ENCODE measurements at regions not wholly inside any gene's neighbourhood (a gene's known extent, or its start where the extent isn't known, plus 50 kb on each side); places are given as distances from the start of the nearest gene placed in this dataset.

DNA sequence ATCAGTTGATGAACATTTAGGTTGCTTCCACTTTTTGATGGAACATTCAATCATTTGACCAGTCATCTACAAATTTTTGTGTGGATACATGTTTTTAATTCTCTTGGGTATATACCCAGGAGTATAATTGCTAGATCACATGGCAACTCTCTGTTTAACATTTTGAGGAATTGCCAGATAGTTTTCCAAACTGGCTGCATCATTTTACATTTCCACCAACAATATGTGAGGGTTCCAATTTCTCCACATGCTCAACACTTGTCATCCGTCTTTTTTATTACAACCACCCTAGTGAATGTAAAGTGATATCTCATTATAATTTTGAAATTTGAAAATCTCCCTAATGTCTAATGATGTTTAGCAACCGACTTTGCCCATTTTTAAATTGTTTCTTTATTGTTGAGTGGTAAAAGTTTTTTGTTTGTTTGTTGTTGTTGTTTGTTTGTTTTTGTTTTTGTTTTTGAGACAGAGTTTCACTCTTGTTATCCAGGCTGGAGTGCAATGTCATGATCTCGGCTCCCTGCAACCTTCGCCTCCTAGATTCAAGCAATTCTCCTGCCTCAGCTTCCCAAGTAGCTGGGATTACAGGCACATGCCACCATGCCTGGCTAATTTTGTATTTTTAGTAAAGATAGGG is 53.7 kb upstream of the PDYN start:
- Histone ChIP-seq H3K9me3 (ENCODE audit: insufficient read depth, low read depth) (no peaks in the 10 kb centered on the region), H2AFZ (no peak overlapping the region), H3K4me2 (no peak overlapping the region), H3F3A (ENCODE audit: insufficient read depth, low read depth) (no peaks in the 10 kb centered on the region), H4K20me1 (ENCODE audit: insufficient read depth) (peaks cover 6% of the 10 kb centered on the region; the same call in 1 of the 2 replicates), H3K36me3 (ENCODE audit: low read depth) (no peaks in the 10 kb centered on the region), H3K4me3 (no peak overlapping the region), H3K27ac (no peak overlapping the region), H3K27me3 (ENCODE audit: insufficient read depth, low read depth) (peaks cover 95% of the 10 kb centered on the region), H3K4me1 (replicated peaks; ENCODE audit: insufficient read depth) (no peaks in the 10 kb centered on the region), H3K79me2 (ENCODE audit: low read depth) (no peaks in the 10 kb centered on the region), H3K9me2 (ENCODE audit: insufficient read depth) (no peaks in the 10 kb centered on the region)
- DNase-seq = no peak
- no TSS peak for BruUV-seq (replicated peaks)
- POLR2A ChIA-PET (ENCODE audit: unreplicated experiment) = no interaction called here
- intact Hi-C loops (cut with micrococcal nuclease; ENCODE audit: unreplicated experiment) = no loop called here
- CTCF ChIA-PET = no interaction called here
- TF ChIP-seq EZH2 (IDR thresholded peaks at IDR 0.05; ENCODE audit: low read depth) = no peak
- TF ChIP-seq, protein P1, sequence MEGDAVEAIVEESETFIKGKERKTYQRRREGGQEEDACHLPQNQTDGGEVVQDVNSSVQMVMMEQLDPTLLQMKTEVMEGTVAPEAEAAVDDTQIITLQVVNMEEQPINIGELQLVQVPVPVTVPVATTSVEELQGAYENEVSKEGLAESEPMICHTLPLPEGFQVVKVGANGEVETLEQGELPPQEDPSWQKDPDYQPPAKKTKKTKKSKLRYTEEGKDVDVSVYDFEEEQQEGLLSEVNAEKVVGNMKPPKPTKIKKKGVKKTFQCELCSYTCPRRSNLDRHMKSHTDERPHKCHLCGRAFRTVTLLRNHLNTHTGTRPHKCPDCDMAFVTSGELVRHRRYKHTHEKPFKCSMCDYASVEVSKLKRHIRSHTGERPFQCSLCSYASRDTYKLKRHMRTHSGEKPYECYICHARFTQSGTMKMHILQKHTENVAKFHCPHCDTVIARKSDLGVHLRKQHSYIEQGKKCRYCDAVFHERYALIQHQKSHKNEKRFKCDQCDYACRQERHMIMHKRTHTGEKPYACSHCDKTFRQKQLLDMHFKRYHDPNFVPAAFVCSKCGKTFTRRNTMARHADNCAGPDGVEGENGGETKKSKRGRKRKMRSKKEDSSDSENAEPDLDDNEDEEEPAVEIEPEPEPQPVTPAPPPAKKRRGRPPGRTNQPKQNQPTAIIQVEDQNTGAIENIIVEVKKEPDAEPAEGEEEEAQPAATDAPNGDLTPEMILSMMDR (conservative IDR thresholded peaks at IDR 0.05) = no peak

DNA sequence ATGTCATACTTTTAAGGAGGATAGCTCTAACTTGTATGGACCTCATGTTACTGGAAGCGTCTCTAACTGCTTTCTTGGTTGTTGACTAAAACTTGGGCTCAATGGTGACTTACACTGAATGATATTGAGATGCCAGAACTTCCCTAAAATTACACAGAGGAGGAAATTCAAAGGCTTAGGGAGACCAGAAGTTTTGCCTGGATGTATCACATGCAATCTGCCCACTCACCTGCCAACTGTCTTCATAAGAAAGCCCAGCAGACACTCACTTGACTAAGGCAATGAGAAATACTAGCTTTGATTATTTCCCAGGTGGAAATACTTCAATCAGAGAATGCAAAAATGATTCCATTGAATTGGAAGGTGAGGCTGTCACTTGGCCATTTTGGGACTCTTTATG is 51.2 kb upstream of the PDYN start:
- no peak overlapping the region for H3K27ac ChIP-seq
- ChIA-PET POLR2A (ENCODE audit: unreplicated experiment) (no interaction called here), CTCF (no interaction called here)
- no peaks in the 10 kb centered on the region for H3F3A ChIP-seq (ENCODE audit: insufficient read depth, low read depth)
- no peaks in the 10 kb centered on the region for H3K9me2 ChIP-seq (ENCODE audit: insufficient read depth)
- H3K4me1 ChIP-seq (replicated peaks; ENCODE audit: insufficient read depth) = no peaks in the 10 kb centered on the region
- H3K79me2 ChIP-seq (ENCODE audit: low read depth) = no peaks in the 10 kb centered on the region
- no peak overlapping the region for H3K4me3 ChIP-seq
- no TSS peak for BruUV-seq (replicated peaks)
- no peaks in the 10 kb centered on the region for H3K36me3 ChIP-seq (ENCODE audit: low read depth)
- intact Hi-C loops (cut with micrococcal nuclease; ENCODE audit: unreplicated experiment) = no loop called here
- no peaks in the 10 kb centered on the region for H3K9me3 ChIP-seq (ENCODE audit: insufficient read depth, low read depth)
- no peak for TF ChIP-seq EZH2 (IDR thresholded peaks at IDR 0.05; ENCODE audit: low read depth)
- TF ChIP-seq, protein P1 (conservative IDR thresholded peaks at IDR 0.05) = no peak
- H3K27me3 ChIP-seq (ENCODE audit: insufficient read depth, low read depth) = peaks cover 91% of the 10 kb centered on the region
- H4K20me1 ChIP-seq (ENCODE audit: insufficient read depth) = no peaks in the 10 kb centered on the region
- no peak overlapping the region for H3K4me2 ChIP-seq
- DNase-seq = no peak
- no peak overlapping the region for H2AFZ ChIP-seq

Measured in PC-9 (cell line).